ENCODE measurements at regions not wholly inside any gene's neighbourhood (a gene's known extent, or its start where the extent isn't known, plus 50 kb on each side); places are given as distances from the start of the nearest gene placed in this dataset.

- TF ChIP-seq EZH2 (IDR thresholded peaks at IDR 0.05; ENCODE audit: borderline replicate concordance, low read depth, low read length, poor library complexity, severe bottlenecking) = no peak
- peak; percentile 18; the same call in 1 of the 2 replicates for TF ChIP-seq CTCF (conservative IDR thresholded peaks at IDR 0.05; ENCODE audit: low read depth, low read length)
- CTCF ChIA-PET = no interaction called here
- no TSS peak for BruUV-seq (replicated peaks)
These were observed 712.0 kb upstream of the PRMT6 start for GRCh38 chr1:106344494-106344893.

GRCh38 chr1:106360252-106360651, 696.2 kb upstream of the PRMT6 start:
- Histone ChIP-seq H3K27me3 (replicated peaks; ENCODE audit: insufficient read depth, low read depth, low read length, poor library complexity) (no peaks in the 10 kb centered on the region), H3K27ac (ENCODE audit: low read depth, low read length, poor library complexity, severe bottlenecking) (no peak overlapping the region), H3K4me1 (ENCODE audit: insufficient read depth, low read length, poor library complexity, severe bottlenecking) (no peaks in the 10 kb centered on the region), H3K9me3 (ENCODE audit: low read depth, low read length, poor library complexity, severe bottlenecking) (peaks cover 16% of the 10 kb centered on the region), H3K36me3 (ENCODE audit: insufficient read depth, low read length, poor library complexity, severe bottlenecking) (no peaks in the 10 kb centered on the region), H3K4me3 (ENCODE audit: low read depth, low read length, poor library complexity, severe bottlenecking) (no peak overlapping the region)
- DNase-seq (ENCODE audit: low spot score) = peak; percentile 6
- TF ChIP-seq CTCF (conservative IDR thresholded peaks at IDR 0.05; ENCODE audit: low read depth, low read length) (peak; percentile 42; the same call in 1 of the 2 replicates), EZH2 (IDR thresholded peaks at IDR 0.05; ENCODE audit: borderline replicate concordance, low read depth, low read length, poor library complexity, severe bottlenecking) (no peak)
- intact Hi-C loops (cut with micrococcal nuclease; ENCODE audit: unreplicated experiment) = no loop called here
- BruUV-seq (replicated peaks) = no TSS peak
- POLR2A ChIA-PET (ENCODE audit: low non-redundant PET) = interaction anchor here (0.7 kb wide), 1 partner anchor 386 kb away, joined by 4 read pairs; no protein-coding TSS in a partner anchor
- CTCF ChIA-PET = no interaction called here

More at GRCh38 chr1:106344494-106344893, 712.0 kb upstream of the PRMT6 start:
- POLR2A ChIA-PET (ENCODE audit: low non-redundant PET) = no interaction called here
- Histone ChIP-seq H3K9me3 (ENCODE audit: low read depth, low read length, poor library complexity, severe bottlenecking) (peaks cover 5% of the 10 kb centered on the region), H3K36me3 (ENCODE audit: insufficient read depth, low read length, poor library complexity, severe bottlenecking) (no peaks in the 10 kb centered on the region), H3K27ac (ENCODE audit: low read depth, low read length, poor library complexity, severe bottlenecking) (no peak overlapping the region), H3K4me1 (ENCODE audit: insufficient read depth, low read length, poor library complexity, severe bottlenecking) (no peaks in the 10 kb centered on the region), H3K4me3 (ENCODE audit: low read depth, low read length, poor library complexity, severe bottlenecking) (no peak overlapping the region), H3K27me3 (replicated peaks; ENCODE audit: insufficient read depth, low read depth, low read length, poor library complexity) (no peaks in the 10 kb centered on the region)
- DNase-seq (ENCODE audit: low spot score) = peak; percentile 26
- intact Hi-C loops (cut with micrococcal nuclease; ENCODE audit: unreplicated experiment) = no loop called here

GRCh38 chr1:106366627-106367319, 689.7 kb upstream of the PRMT6 start:
- POLR2A ChIA-PET (ENCODE audit: low non-redundant PET) = no interaction called here
- Histone ChIP-seq H3K27me3 (replicated peaks; ENCODE audit: insufficient read depth, low read depth, low read length, poor library complexity) (no peaks in the 10 kb centered on the region), H3K4me3 (ENCODE audit: low read depth, low read length, poor library complexity, severe bottlenecking) (no peak overlapping the region), H3K9me3 (ENCODE audit: low read depth, low read length, poor library complexity, severe bottlenecking) (no peaks in the 10 kb centered on the region), H3K36me3 (ENCODE audit: insufficient read depth, low read length, poor library complexity, severe bottlenecking) (no peaks in the 10 kb centered on the region), H3K4me1 (ENCODE audit: insufficient read depth, low read length, poor library complexity, severe bottlenecking) (no peaks in the 10 kb centered on the region), H3K27ac (ENCODE audit: low read depth, low read length, poor library complexity, severe bottlenecking) (no peak overlapping the region)
- TF ChIP-seq EZH2 (IDR thresholded peaks at IDR 0.05; ENCODE audit: borderline replicate concordance, low read depth, low read length, poor library complexity, severe bottlenecking) = no peak
- no peak for TF ChIP-seq CTCF (conservative IDR thresholded peaks at IDR 0.05; ENCODE audit: low read depth, low read length)
- CTCF ChIA-PET = no interaction called here
- no peak for DNase-seq (ENCODE audit: low spot score)
- intact Hi-C loops (cut with micrococcal nuclease; ENCODE audit: unreplicated experiment) = no loop called here
- no TSS peak for BruUV-seq (replicated peaks)

Data from A673 (cell line).